NB4 (cell line): ENCODE measurements at regions not wholly inside any gene's neighbourhood (a gene's known extent, or its start where the extent isn't known, plus 50 kb on each side); places are given as distances from the start of the nearest gene placed in this dataset.

ENCODE experiments used
- DNase-seq: peaks from one replicate; pipeline ENCODE4 v3.0.0; 2010; ENCODE audit warnings: low read depth
- H3K4me3 ChIP-seq: one replicate; pipeline ENCODE4 v1.5.1; 2011; ENCODE audit warnings: mild to moderate bottlenecking, low read depth, low read length, moderate library complexity
- MYC ChIP-seq: IDR thresholded peaks from 2 replicates; pipeline ENCODE4 v1.6.1; 2011; ENCODE audit warnings: low read depth, low read length
- POLR2A ChIP-seq: IDR thresholded peaks from 2 replicates; pipeline ENCODE4 v1.6.1; 2011; ENCODE audit warnings: mild to moderate bottlenecking; ENCODE audit not compliant: insufficient read length; ENCODE audit errors: extremely low read depth
- TF ChIP-seq, protein P1 (sequence below): IDR thresholded peaks from 2 replicates; pipeline ENCODE4 v1.6.1; 2011; ENCODE audit warnings: low read depth, low read length
- TF ChIP-seq, protein P2 (sequence below): IDR thresholded peaks from one replicate; pipeline ENCODE4 v1.5.1; 2012; ENCODE audit warnings: low read depth, low read length

DNA sequence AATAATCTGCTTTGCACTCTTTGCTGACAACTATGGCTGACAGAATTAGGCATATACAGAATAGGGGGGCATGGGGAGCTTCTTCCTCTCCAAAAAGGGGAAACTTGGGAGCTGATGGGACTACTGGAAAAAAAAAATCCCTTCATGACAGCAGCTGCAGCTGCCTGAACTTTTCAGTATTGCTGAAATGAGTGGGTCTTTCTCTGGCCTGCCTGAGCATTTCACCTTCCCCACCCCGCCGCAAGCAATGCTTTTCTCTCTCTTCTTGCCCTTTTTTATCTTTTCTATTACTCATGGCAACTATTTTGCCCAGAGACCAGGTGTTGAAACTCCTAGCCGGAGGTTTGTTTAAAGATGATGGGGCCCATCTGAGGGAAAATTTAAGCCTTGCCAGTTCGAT is 244.9 kb downstream of the SEMA3D start:
- DNase-seq: no peak
- TF ChIP-seq POLR2A: no peak

DNA sequence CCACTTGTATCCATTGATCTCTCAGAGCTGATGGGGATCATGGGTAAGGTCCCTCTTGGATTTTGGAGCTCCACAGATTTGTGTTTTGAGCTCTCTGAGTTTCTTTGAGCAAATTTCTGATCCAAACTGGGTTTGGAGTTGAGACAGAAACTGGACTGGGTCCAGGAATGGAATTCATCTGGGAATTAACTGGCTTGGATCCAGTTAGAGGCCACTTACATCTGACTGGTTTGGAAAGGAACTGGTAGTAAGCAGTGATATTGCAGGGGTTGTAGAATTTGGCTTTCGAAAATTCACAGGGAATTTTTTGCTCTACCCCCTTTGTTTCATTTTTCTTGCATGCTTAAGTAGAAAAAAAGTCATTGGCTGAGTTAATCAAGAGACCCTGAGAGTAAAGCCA is 245.6 kb downstream of the SEMA3D start:
- no peak for DNase-seq
- TF ChIP-seq, protein P1, sequence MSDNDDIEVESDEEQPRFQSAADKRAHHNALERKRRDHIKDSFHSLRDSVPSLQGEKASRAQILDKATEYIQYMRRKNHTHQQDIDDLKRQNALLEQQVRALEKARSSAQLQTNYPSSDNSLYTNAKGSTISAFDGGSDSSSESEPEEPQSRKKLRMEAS: no peak
- TF ChIP-seq POLR2A (no peak), MYC (no peak)
- TF ChIP-seq, protein P2, sequence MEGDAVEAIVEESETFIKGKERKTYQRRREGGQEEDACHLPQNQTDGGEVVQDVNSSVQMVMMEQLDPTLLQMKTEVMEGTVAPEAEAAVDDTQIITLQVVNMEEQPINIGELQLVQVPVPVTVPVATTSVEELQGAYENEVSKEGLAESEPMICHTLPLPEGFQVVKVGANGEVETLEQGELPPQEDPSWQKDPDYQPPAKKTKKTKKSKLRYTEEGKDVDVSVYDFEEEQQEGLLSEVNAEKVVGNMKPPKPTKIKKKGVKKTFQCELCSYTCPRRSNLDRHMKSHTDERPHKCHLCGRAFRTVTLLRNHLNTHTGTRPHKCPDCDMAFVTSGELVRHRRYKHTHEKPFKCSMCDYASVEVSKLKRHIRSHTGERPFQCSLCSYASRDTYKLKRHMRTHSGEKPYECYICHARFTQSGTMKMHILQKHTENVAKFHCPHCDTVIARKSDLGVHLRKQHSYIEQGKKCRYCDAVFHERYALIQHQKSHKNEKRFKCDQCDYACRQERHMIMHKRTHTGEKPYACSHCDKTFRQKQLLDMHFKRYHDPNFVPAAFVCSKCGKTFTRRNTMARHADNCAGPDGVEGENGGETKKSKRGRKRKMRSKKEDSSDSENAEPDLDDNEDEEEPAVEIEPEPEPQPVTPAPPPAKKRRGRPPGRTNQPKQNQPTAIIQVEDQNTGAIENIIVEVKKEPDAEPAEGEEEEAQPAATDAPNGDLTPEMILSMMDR: no peak

More for the DNA sequence above, 244.9 kb downstream of the SEMA3D start:
- H3K4me3 ChIP-seq: no peak overlapping the region

DNA sequence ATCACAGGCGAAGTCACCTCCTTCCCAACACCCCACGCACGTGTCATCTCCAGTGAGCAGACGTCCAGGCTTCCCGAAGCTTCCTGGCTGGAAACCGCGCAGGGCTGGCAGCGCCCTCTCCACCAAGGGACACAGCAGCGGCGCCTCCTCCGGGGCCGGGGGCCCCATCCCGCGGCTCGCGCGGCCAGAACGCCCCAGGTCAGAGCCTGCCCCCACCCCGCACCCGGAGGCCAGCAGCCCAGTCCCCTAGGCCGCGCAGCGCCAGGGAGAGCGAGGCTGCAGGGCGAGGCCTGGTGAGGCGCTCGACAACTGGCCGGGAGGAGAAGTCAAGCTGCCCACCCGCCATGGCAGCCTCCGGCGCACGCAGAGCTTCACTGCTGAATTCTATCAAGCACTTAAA is 247.0 kb downstream of the SEMA3D start:
- TF ChIP-seq MYC (no peak), POLR2A (no peak)
- TF ChIP-seq, protein P1: no peak
- TF ChIP-seq, protein P2: no peak
- no peak for DNase-seq
- H3K4me3 ChIP-seq: no peak overlapping the region

More for the DNA sequence above, 245.6 kb downstream of the SEMA3D start:
- no peak overlapping the region for H3K4me3 ChIP-seq

DNA sequence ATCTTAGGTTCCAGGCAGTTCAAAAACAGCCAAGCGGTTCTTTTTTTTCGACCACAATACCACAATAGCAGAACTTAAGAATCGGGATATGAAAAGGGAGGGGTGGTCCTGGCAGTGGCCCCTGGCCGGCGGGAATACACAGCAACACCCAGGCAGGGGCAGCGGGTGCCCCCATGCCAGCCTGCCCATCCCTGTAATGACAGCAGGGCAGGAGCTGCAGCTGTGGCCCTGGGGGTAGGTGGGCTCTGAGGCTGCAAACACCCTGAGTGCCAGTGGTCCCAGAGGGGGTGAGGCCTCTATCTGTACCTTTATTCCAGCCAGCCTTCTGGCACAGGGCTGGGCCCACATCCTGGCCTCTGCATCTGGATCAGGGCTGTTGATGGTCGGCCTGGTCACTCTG is 247.4 kb downstream of the SEMA3D start:
- H3K4me3 ChIP-seq: no peak overlapping the region
- DNase-seq: no peak
- TF ChIP-seq MYC (no peak), POLR2A (no peak)
- TF ChIP-seq, protein P1: no peak
- TF ChIP-seq, protein P2: no peak

DNA sequence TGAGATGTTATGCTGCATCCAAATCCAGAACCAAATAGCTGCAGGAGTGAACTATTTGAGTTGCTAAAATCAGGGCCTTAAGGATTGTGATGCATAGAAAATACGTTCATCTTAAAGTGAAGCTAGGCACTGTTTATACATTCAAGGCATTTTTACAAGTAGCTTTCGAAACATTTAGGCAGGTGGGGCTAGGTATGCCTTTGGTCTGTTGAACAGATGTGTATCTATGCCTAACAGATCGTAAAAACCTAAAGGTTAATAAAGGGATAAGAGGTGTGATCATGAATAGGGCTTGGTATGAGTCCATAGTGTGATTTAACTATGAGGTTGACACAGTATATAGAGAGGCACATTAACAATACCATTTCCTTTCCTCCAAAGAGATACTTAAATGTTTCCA is 262.5 kb downstream of the SEMA3D start:
- no peak for DNase-seq
- H3K4me3 ChIP-seq: no peak overlapping the region

DNA sequence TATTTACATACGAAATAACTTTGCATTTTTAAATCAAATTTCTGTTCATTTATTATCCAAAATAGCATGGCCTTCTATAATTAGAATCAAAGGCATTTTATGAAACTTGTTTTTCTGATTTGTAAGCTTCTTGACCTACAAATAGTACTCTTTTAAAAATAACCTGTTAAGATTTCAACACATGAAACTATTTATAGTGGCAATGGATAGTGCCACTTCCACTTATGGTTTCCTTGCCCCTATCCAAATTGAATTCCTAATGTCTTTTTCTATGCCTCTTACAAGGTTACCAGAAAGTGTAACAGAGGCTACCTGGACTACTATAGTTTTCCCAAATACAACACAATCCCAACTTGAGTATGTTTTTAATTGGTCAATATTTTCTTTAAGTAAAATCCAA is 263.5 kb downstream of the SEMA3D start:
- TF ChIP-seq MYC (no peak), POLR2A (no peak)
- TF ChIP-seq, protein P1: no peak
- TF ChIP-seq, protein P2: no peak
- DNase-seq: no peak

More for the DNA sequence above, 262.5 kb downstream of the SEMA3D start:
- TF ChIP-seq MYC (no peak), POLR2A (no peak)
- TF ChIP-seq, protein P1: no peak
- TF ChIP-seq, protein P2: no peak

More for the DNA sequence above, 263.5 kb downstream of the SEMA3D start:
- no peak overlapping the region for H3K4me3 ChIP-seq
